Suprapubic skin (tissue), 4 donors: ENCODE measurements at regions not wholly inside any gene's neighbourhood (a gene's known extent, or its start where the extent isn't known, plus 50 kb on each side); places are given as distances from the start of the nearest gene placed in this dataset.

Source experiments
- DNase-seq, 2 donors: peaks; one replicate each; pipeline ENCODE4 v3.0.0-alpha.2; 2019; ENCODE audit warnings: low spot score in 2 of 2
- H3K27ac ChIP-seq: fragments of 200-600 bp; sonication (generic); one replicate; pipeline ENCODE4 v1.5.1; 2019
- H3K27me3 ChIP-seq: fragments of 200-600 bp; sonication (generic); one replicate; pipeline ENCODE4 v1.5.1; 2019
- H3K36me3 ChIP-seq: fragments of 200-600 bp; sonication (generic); one replicate; pipeline ENCODE4 v1.5.1; 2019
- H3K4me1 ChIP-seq: fragments of 200-600 bp; sonication (generic); one replicate; pipeline ENCODE4 v1.5.1; 2019
- H3K4me3 ChIP-seq: fragments of 200-600 bp; sonication (generic); one replicate; pipeline ENCODE4 v1.5.1; 2019; ENCODE audit warnings: mild to moderate bottlenecking
- H3K9me3 ChIP-seq: fragments of 200-600 bp; sonication (generic); one replicate; pipeline ENCODE4 v1.5.1; 2019
- EP300 ChIP-seq: sonication (generic); formaldehyde crosslinking; IDR thresholded peaks from one replicate; pipeline ENCODE4 v1.6.1; 2017; ENCODE audit warnings: antibody characterized with exemption
- POLR2A ChIP-seq, 2 donors: fragments of 450-650 bp; IDR thresholded peaks; one replicate each; pipeline ENCODE4 v1.6.1; 2017; ENCODE audit warnings: antibody characterized with exemption in 2 of 2, mild to moderate bottlenecking in 2 of 2, moderate library complexity in 2 of 2
- POLR2AphosphoS5 ChIP-seq, 3 donors: sonication (generic); formaldehyde crosslinking; IDR thresholded peaks; one replicate each; pipeline ENCODE4 v1.6.1; 2017; ENCODE audit warnings: antibody characterized with exemption in 3 of 3
- WGBS: methylation state at CpG from one replicate; pipeline ENCODE4 v1.1.5; 2018; 5-methylcytosine and 5-hydroxymethylcytosine counted together
- TF ChIP-seq, protein P1 (sequence below), 2 donors: fragments of 200-600 bp in 1 of 2; fragments of 450-650 bp in 1 of 2; sonication (generic) in 1 of 2; IDR thresholded peaks; one replicate each; pipeline ENCODE4 v1.5.1; 2016 to 2019; ENCODE audit warnings: antibody characterized with exemption in 2 of 2, mild to moderate bottlenecking in 1 of 2, moderate library complexity in 1 of 2

GRCh38 chr10:113354711-113355110 is 198.1 kb upstream of the HABP2 start:
- no peaks in the 10 kb centered on the region for H3K9me3 ChIP-seq
- H3K27ac ChIP-seq: no peak overlapping the region
- no peak for DNase-seq
- H3K27me3 ChIP-seq: no peaks in the 10 kb centered on the region
- H3K4me3 ChIP-seq: no peak overlapping the region
- 90% methylated on average over 3 of the region's 3 CpGs for WGBS
- TF ChIP-seq POLR2A (IDR thresholded peaks at IDR 0.05) (no peak), POLR2AphosphoS5 (IDR thresholded peaks at IDR 0.05) (no peak), EP300 (no peak)
- TF ChIP-seq, protein P1, sequence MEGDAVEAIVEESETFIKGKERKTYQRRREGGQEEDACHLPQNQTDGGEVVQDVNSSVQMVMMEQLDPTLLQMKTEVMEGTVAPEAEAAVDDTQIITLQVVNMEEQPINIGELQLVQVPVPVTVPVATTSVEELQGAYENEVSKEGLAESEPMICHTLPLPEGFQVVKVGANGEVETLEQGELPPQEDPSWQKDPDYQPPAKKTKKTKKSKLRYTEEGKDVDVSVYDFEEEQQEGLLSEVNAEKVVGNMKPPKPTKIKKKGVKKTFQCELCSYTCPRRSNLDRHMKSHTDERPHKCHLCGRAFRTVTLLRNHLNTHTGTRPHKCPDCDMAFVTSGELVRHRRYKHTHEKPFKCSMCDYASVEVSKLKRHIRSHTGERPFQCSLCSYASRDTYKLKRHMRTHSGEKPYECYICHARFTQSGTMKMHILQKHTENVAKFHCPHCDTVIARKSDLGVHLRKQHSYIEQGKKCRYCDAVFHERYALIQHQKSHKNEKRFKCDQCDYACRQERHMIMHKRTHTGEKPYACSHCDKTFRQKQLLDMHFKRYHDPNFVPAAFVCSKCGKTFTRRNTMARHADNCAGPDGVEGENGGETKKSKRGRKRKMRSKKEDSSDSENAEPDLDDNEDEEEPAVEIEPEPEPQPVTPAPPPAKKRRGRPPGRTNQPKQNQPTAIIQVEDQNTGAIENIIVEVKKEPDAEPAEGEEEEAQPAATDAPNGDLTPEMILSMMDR (IDR thresholded peaks at IDR 0.05): no peak
- no peaks in the 10 kb centered on the region for H3K36me3 ChIP-seq
- peaks cover 17% of the 10 kb centered on the region for H3K4me1 ChIP-seq

GRCh38 chr10:113356794-113357680 is 195.8 kb upstream of the HABP2 start:
- Histone ChIP-seq H3K27me3 (no peaks in the 10 kb centered on the region), H3K36me3 (no peaks in the 10 kb centered on the region), H3K9me3 (no peaks in the 10 kb centered on the region), H3K27ac (peak overlapping the region; percentile 9), H3K4me3 (no peak overlapping the region), H3K4me1 (peaks cover 25% of the 10 kb centered on the region)
- WGBS: 47% methylated on average over 5 of the region's 5 CpGs
- DNase-seq: no peak
- TF ChIP-seq POLR2AphosphoS5 (IDR thresholded peaks at IDR 0.05) (no peak), POLR2A (IDR thresholded peaks at IDR 0.05) (no peak), EP300 (no peak)
- TF ChIP-seq, protein P1 (IDR thresholded peaks at IDR 0.05): no peak

DNA sequence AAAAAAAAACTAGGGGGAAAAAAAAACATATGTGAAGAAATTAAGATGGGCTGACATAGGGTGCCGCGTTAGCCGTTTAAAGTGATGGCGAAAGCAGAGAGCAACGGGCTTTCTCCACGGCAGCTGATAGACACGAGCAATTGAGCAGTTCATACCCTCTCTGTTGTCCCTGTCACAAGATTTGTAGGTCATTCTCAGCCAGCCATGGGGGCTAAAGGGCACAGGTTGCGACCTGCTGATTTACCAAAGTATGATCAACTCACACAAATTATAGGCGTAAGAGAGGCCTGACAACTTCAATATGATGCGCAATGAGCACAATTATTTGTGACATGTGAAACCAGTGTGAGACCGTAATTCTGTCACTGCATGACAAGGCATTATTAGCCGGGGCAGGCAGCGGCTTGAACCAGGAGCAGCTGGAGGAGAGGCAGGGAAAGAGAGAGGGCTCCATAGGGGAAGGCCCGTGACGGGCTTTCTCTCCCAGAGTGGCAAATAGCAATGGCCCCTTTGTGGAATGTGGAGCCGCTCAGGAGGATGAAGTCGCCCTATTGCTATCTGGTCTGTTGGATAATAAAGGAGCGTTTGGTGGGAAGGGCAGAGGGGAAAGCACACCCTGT is 195.1 kb upstream of the HABP2 start:
- no peak for DNase-seq
- H3K4me3 ChIP-seq: no peak overlapping the region
- WGBS: 67% methylated on average over 18 of the region's 18 CpGs
- TF ChIP-seq, protein P1 (IDR thresholded peaks at IDR 0.05): no peak
- no peaks in the 10 kb centered on the region for H3K9me3 ChIP-seq
- H3K36me3 ChIP-seq: no peaks in the 10 kb centered on the region
- no peaks in the 10 kb centered on the region for H3K27me3 ChIP-seq
- peaks cover 33% of the 10 kb centered on the region for H3K4me1 ChIP-seq
- H3K27ac ChIP-seq: peak overlapping the region; percentile 4

DNA sequence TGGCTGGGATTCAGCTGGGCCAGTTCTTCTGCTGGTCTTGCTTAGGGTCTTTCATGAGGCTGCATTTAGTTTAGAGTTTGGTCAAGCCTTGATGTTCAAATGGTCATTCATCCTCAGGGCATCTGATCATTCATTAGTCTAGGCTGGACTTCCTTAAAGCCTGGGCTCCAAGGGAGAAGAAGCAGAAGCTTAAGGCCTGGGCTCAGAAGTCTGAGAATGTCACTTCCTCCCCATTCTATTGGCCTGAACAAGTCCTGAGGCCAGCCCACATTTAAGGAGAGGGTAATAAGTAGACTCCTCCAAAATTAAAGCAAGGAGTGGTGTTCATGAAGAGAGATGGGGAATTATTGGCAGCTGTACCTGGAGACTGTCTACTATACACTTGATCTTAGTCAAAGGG is 193.2 kb upstream of the HABP2 start:
- Histone ChIP-seq H3K9me3 (no peaks in the 10 kb centered on the region), H3K36me3 (no peaks in the 10 kb centered on the region), H3K4me3 (no peak overlapping the region), H3K27ac (no peak overlapping the region), H3K27me3 (no peaks in the 10 kb centered on the region), H3K4me1 (peaks cover 41% of the 10 kb centered on the region)
- no peak for TF ChIP-seq POLR2AphosphoS5 (IDR thresholded peaks at IDR 0.05)
- TF ChIP-seq, protein P1 (IDR thresholded peaks at IDR 0.05): no peak
- TF ChIP-seq POLR2A (IDR thresholded peaks at IDR 0.05): no peak
- no peak for TF ChIP-seq EP300
- DNase-seq: no peak

DNA sequence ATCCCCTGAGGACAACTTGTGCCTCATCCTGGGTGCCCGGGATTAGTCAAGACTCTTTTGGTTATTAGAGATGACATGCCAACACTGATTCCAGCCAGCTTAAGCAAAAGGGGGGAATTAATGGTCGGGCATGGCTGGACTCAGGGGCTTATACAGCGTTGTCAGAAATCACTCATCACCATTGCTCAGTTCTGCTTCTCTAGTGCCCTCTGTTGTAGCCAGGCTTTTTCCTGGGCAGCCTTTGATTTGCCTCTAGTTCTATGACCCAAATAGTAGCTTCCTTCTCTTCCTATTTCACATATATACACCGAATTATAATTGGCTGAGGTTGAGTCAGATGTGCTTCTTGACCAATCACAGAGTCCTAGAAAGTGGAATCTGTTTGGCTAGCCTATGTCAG is 192.0 kb upstream of the HABP2 start:
- no peak for DNase-seq
- no peaks in the 10 kb centered on the region for H3K9me3 ChIP-seq
- H3K27me3 ChIP-seq: no peaks in the 10 kb centered on the region
- TF ChIP-seq, protein P1 (IDR thresholded peaks at IDR 0.05): no peak
- peaks cover 41% of the 10 kb centered on the region for H3K4me1 ChIP-seq
- H3K4me3 ChIP-seq: no peak overlapping the region
- no peak overlapping the region for H3K27ac ChIP-seq
- 85% methylated on average over 4 of the region's 4 CpGs for WGBS
- no peaks in the 10 kb centered on the region for H3K36me3 ChIP-seq
